ENCODE measurements at regions not wholly inside any gene's neighbourhood (a gene's known extent, or its start where the extent isn't known, plus 50 kb on each side); places are given as distances from the start of the nearest gene placed in this dataset.
A peak's percentile ranks its signal among the peaks of the same experiment; 100 is the strongest.
"Not testable (repeated sequence)": the region's sequence is repeated elsewhere in the genome, so short reads cannot be mapped to it uniquely, and the experiment has no call there.

- H3K4me3 Mint-ChIP-seq; H3K9me3 Mint-ChIP-seq; ATAC-seq (replicated peaks; ENCODE audit: extremely low read depth, poor library complexity, severe bottlenecking); H3K36me3 Mint-ChIP-seq (ENCODE audit: insufficient read depth); H3K27me3 Mint-ChIP-seq; DNase-seq (ENCODE audit: low spot score in 2 of 2); H3K27ac Mint-ChIP-seq (ENCODE audit: low read depth): not testable (repeated sequence)
- peaks cover 15% of the 10 kb centered on the region for H3K4me1 Mint-ChIP-seq
Measured at GRCh38 chr12:116327992-116328391, 50.5 kb upstream of the MED13L start.

GRCh38 chr12:116331876-116332275, 54.4 kb upstream of the MED13L start:
- Mint-ChIP-seq H3K9me3 (no peaks in the 10 kb centered on the region), H3K27me3 (peaks cover 11% of the 10 kb centered on the region), H3K27ac (ENCODE audit: low read depth) (no peak overlapping the region), H3K4me3 (no peak overlapping the region), H3K4me1 (no peaks in the 10 kb centered on the region), H3K36me3 (ENCODE audit: insufficient read depth) (no peaks in the 10 kb centered on the region)
- DNase-seq (ENCODE audit: low spot score in 2 of 2) (no peak), ATAC-seq (replicated peaks; ENCODE audit: extremely low read depth, poor library complexity, severe bottlenecking) (no peak)

GRCh38 chr12:116332705-116333380, 55.4 kb upstream of the MED13L start:
- Mint-ChIP-seq H3K4me1 (no peaks in the 10 kb centered on the region), H3K27ac (ENCODE audit: low read depth) (no peak overlapping the region), H3K9me3 (no peaks in the 10 kb centered on the region)

GRCh38 chr12:116333402-116333801, 55.9 kb upstream of the MED13L start:
- Mint-ChIP-seq H3K27me3 (peaks cover 11% of the 10 kb centered on the region), H3K4me1 (no peaks in the 10 kb centered on the region), H3K9me3 (no peaks in the 10 kb centered on the region), H3K36me3 (ENCODE audit: insufficient read depth) (no peaks in the 10 kb centered on the region), H3K4me3 (no peak overlapping the region), H3K27ac (ENCODE audit: low read depth) (no peak overlapping the region)
- ATAC-seq (replicated peaks; ENCODE audit: extremely low read depth, poor library complexity, severe bottlenecking) (no peak), DNase-seq (ENCODE audit: low spot score in 2 of 2) (no peak)

More at GRCh38 chr12:116332705-116333380, 55.4 kb upstream of the MED13L start:
- DNase-seq (ENCODE audit: low spot score in 2 of 2), result no peak
- Mint-ChIP-seq H3K4me3 (no peak overlapping the region), H3K36me3 (ENCODE audit: insufficient read depth) (no peaks in the 10 kb centered on the region), H3K27me3 (peaks cover 11% of the 10 kb centered on the region)
- ATAC-seq (replicated peaks; ENCODE audit: extremely low read depth, poor library complexity, severe bottlenecking), result no peak

GRCh38 chr12:116336542-116337065, 59.1 kb upstream of the MED13L start:
- no peaks in the 10 kb centered on the region for H3K4me1 Mint-ChIP-seq
- no peak for DNase-seq (ENCODE audit: low spot score in 2 of 2)
- peak; percentile 56 for ATAC-seq (replicated peaks; ENCODE audit: extremely low read depth, poor library complexity, severe bottlenecking)
- H3K27me3 Mint-ChIP-seq, result peaks cover 11% of the 10 kb centered on the region
- H3K4me3 Mint-ChIP-seq, result no peak overlapping the region
- no peak overlapping the region for H3K27ac Mint-ChIP-seq (ENCODE audit: low read depth)
- H3K36me3 Mint-ChIP-seq (ENCODE audit: insufficient read depth), result no peaks in the 10 kb centered on the region
- no peaks in the 10 kb centered on the region for H3K9me3 Mint-ChIP-seq

- Mint-ChIP-seq H3K27me3 (peaks cover 11% of the 10 kb centered on the region), H3K27ac (ENCODE audit: low read depth) (no peak overlapping the region), H3K36me3 (ENCODE audit: insufficient read depth) (no peaks in the 10 kb centered on the region), H3K4me3 (no peak overlapping the region), H3K9me3 (no peaks in the 10 kb centered on the region), H3K4me1 (no peaks in the 10 kb centered on the region)
- no peak for ATAC-seq (replicated peaks; ENCODE audit: extremely low read depth, poor library complexity, severe bottlenecking)
- DNase-seq (ENCODE audit: low spot score in 2 of 2), result no peak
Measured at GRCh38 chr12:116337312-116337711, 59.8 kb upstream of the MED13L start.

GRCh38 chr12:116338064-116338846, 60.8 kb upstream of the MED13L start:
- Mint-ChIP-seq H3K36me3 (ENCODE audit: insufficient read depth) (no peaks in the 10 kb centered on the region), H3K9me3 (no peaks in the 10 kb centered on the region), H3K4me3 (no peak overlapping the region), H3K27ac (ENCODE audit: low read depth) (no peak overlapping the region), H3K4me1 (no peaks in the 10 kb centered on the region), H3K27me3 (peaks cover 11% of the 10 kb centered on the region)
- ATAC-seq (replicated peaks; ENCODE audit: extremely low read depth, poor library complexity, severe bottlenecking) (no peak), DNase-seq (ENCODE audit: low spot score in 2 of 2) (no peak)

GRCh38 chr12:116339062-116339461, 61.6 kb upstream of the MED13L start:
- H3K27ac Mint-ChIP-seq (ENCODE audit: low read depth), result no peak overlapping the region
- H3K9me3 Mint-ChIP-seq, result no peaks in the 10 kb centered on the region
- H3K27me3 Mint-ChIP-seq, result peaks cover 11% of the 10 kb centered on the region
- no peak overlapping the region for H3K4me3 Mint-ChIP-seq
- ATAC-seq (replicated peaks; ENCODE audit: extremely low read depth, poor library complexity, severe bottlenecking) (no peak), DNase-seq (ENCODE audit: low spot score in 2 of 2) (no peak)
- H3K4me1 Mint-ChIP-seq, result no peaks in the 10 kb centered on the region
- no peaks in the 10 kb centered on the region for H3K36me3 Mint-ChIP-seq (ENCODE audit: insufficient read depth)

GRCh38 chr12:116339800-116340371, 62.4 kb upstream of the MED13L start:
- DNase-seq (ENCODE audit: low spot score in 2 of 2) (no peak), ATAC-seq (replicated peaks; ENCODE audit: extremely low read depth, poor library complexity, severe bottlenecking) (no peak)
- Mint-ChIP-seq H3K27me3 (peaks cover 11% of the 10 kb centered on the region), H3K27ac (ENCODE audit: low read depth) (no peak overlapping the region), H3K4me1 (no peaks in the 10 kb centered on the region), H3K36me3 (ENCODE audit: insufficient read depth) (no peaks in the 10 kb centered on the region), H3K4me3 (no peak overlapping the region), H3K9me3 (no peaks in the 10 kb centered on the region)

- Mint-ChIP-seq H3K4me1 (no peaks in the 10 kb centered on the region), H3K27ac (ENCODE audit: low read depth) (no peak overlapping the region), H3K9me3 (no peaks in the 10 kb centered on the region), H3K4me3 (no peak overlapping the region), H3K27me3 (no peaks in the 10 kb centered on the region), H3K36me3 (ENCODE audit: insufficient read depth) (no peaks in the 10 kb centered on the region)
- no peak for DNase-seq (ENCODE audit: low spot score in 2 of 2)
- no peak for ATAC-seq (replicated peaks; ENCODE audit: extremely low read depth, poor library complexity, severe bottlenecking)
Measured at GRCh38 chr12:116343331-116343884, 65.9 kb upstream of the MED13L start.

- Mint-ChIP-seq H3K27me3 (no peaks in the 10 kb centered on the region), H3K9me3 (no peaks in the 10 kb centered on the region), H3K27ac (ENCODE audit: low read depth) (no peak overlapping the region), H3K4me3 (no peak overlapping the region), H3K36me3 (ENCODE audit: insufficient read depth) (no peaks in the 10 kb centered on the region), H3K4me1 (no peaks in the 10 kb centered on the region)
- no peak for DNase-seq (ENCODE audit: low spot score in 2 of 2)
- no peak for ATAC-seq (replicated peaks; ENCODE audit: extremely low read depth, poor library complexity, severe bottlenecking)
Measured at GRCh38 chr12:116346222-116346621, 68.7 kb upstream of the MED13L start.

- H3K4me1 Mint-ChIP-seq, result no peaks in the 10 kb centered on the region
- no peak overlapping the region for H3K27ac Mint-ChIP-seq (ENCODE audit: low read depth)
- no peaks in the 10 kb centered on the region for H3K36me3 Mint-ChIP-seq (ENCODE audit: insufficient read depth)
- no peaks in the 10 kb centered on the region for H3K9me3 Mint-ChIP-seq
- no peak overlapping the region for H3K4me3 Mint-ChIP-seq
- DNase-seq (ENCODE audit: low spot score in 2 of 2) (no peak), ATAC-seq (replicated peaks; ENCODE audit: extremely low read depth, poor library complexity, severe bottlenecking) (no peak)
- no peaks in the 10 kb centered on the region for H3K27me3 Mint-ChIP-seq
Measured at GRCh38 chr12:116346741-116347140, 69.2 kb upstream of the MED13L start.

All from central memory CD8-positive, alpha-beta T cell (primary cell).